HG03045 (cell line): ENCODE measurements at regions not wholly inside any gene's neighbourhood (a gene's known extent, or its start where the extent isn't known, plus 50 kb on each side); places are given as distances from the start of the nearest gene placed in this dataset.

Experiments used
- ATAC-seq: cut with Tn5 transposase; IDR thresholded peaks from one replicate; pipeline ENCODE4 v1.9.1; 2021; ENCODE audit warnings: mild to moderate bottlenecking, moderate library complexity; ENCODE audit not compliant: unreplicated experiment

- ATAC-seq: no peak
These were observed 480.3 kb downstream of the DSC3 start for GRCh38 chr18:30562231-30562630.

- ATAC-seq: no peak
These were observed 486.4 kb downstream of the DSC3 start for GRCh38 chr18:30556112-30556511.

GRCh38 chr18:30545393-30545792, 497.1 kb downstream of the DSC3 start:
- ATAC-seq: no peak

- no peak for ATAC-seq
These were observed 498.4 kb downstream of the DSC3 start for GRCh38 chr18:30544141-30544540.

GRCh38 chr18:30533716-30534115, 508.8 kb downstream of the DSC3 start:
- ATAC-seq: no peak

- ATAC-seq: no peak
These were observed 514.6 kb downstream of the DSC3 start for GRCh38 chr18:30527917-30528316.

- no peak for ATAC-seq
These were observed 515.3 kb downstream of the DSC3 start for GRCh38 chr18:30527226-30527625.

GRCh38 chr18:30522288-30522929, 520.1 kb downstream of the DSC3 start:
- ATAC-seq: no peak

GRCh38 chr18:30514059-30514458, 528.5 kb downstream of the DSC3 start:
- ATAC-seq: no peak

- no peak for ATAC-seq
These were observed 529.7 kb downstream of the DSC3 start for GRCh38 chr18:30512872-30513271.

GRCh38 chr18:30510882-30511281, 531.7 kb downstream of the DSC3 start:
- ATAC-seq: no peak

- no peak for ATAC-seq
These were observed 540.9 kb downstream of the DSC3 start for GRCh38 chr18:30501594-30501993.

GRCh38 chr18:30500240-30500945, 542.1 kb downstream of the DSC3 start:
- no peak for ATAC-seq

GRCh38 chr18:30499721-30500120, 542.8 kb downstream of the DSC3 start:
- no peak for ATAC-seq

- ATAC-seq: no peak
These were observed 549.9 kb downstream of the DSC3 start for GRCh38 chr18:30492552-30493129.

- ATAC-seq: no peak
These were observed 550.6 kb downstream of the DSC3 start for GRCh38 chr18:30491815-30492551.

- ATAC-seq: no peak
These were observed 552.5 kb downstream of the DSC3 start for GRCh38 chr18:30489890-30490643.

- ATAC-seq: no peak
These were observed 554.6 kb downstream of the DSC3 start for GRCh38 chr18:30487962-30488361.

- ATAC-seq: no peak
These were observed 555.7 kb downstream of the DSC3 start for GRCh38 chr18:30486856-30487255.

GRCh38 chr18:30485078-30485477, 557.5 kb downstream of the DSC3 start:
- no peak for ATAC-seq

GRCh38 chr18:30481871-30482270, 560.7 kb downstream of the DSC3 start:
- no peak for ATAC-seq
